ENCODE measurements at regions not wholly inside any gene's neighbourhood (a gene's known extent, or its start where the extent isn't known, plus 50 kb on each side); places are given as distances from the start of the nearest gene placed in this dataset.

- TF ChIP-seq SPI1 (IDR thresholded peaks at IDR 0.05; ENCODE audit: borderline replicate concordance, low read depth) (no peak), CTCF (IDR thresholded peaks at IDR 0.05; ENCODE audit: insufficient read depth, low read length) (no peak), POLR2AphosphoS5 (IDR thresholded peaks at IDR 0.05; ENCODE audit: low read depth) (no peak), REST (IDR thresholded peaks at IDR 0.05; ENCODE audit: insufficient replicate concordance, low read depth) (no peak), GABPA (IDR thresholded peaks at IDR 0.05; ENCODE audit: low read depth) (no peak)
These were observed 200.6 kb downstream of the PCDH17 start for GRCh38 chr13:57832187-57832586.

Data from HL-60 (cell line).